CD14-positive monocyte (primary cell): ENCODE measurements at regions not wholly inside any gene's neighbourhood (a gene's known extent, or its start where the extent isn't known, plus 50 kb on each side); places are given as distances from the start of the nearest gene placed in this dataset.

Experiments used
- DNase-seq, 3 donors: peaks; one replicate each; pipeline ENCODE4 v3.0.0-alpha.2; 2011 to 2022
- H2AFZ ChIP-seq: 2 replicates; pipeline ENCODE4 v1.6.0; 2012; ENCODE audit warnings: mild to moderate bottlenecking, low read depth, low read length, inconsistent platforms; ENCODE audit not compliant: insufficient read depth, poor library complexity, severe bottlenecking
- H3K27ac ChIP-seq, 2 donors: 1 replicate in 1 of 2; 2 replicates in 1 of 2; pipeline ENCODE4 v1.5.1; 2012 to 2013; ENCODE audit warnings: low read length in 2 of 2, control low read depth in 1 of 2, inconsistent platforms in 1 of 2, low read depth in 1 of 2, mild to moderate bottlenecking in 1 of 2
- H3K27me3 ChIP-seq, 2 donors: one replicate each; pipeline versions ENCODE4 v1.6.0 to v1.6.1; 2011 to 2013; ENCODE audit warnings: low read length in 2 of 2; ENCODE audit not compliant: control insufficient read depth in 2 of 2, insufficient read depth in 2 of 2
- H3K36me3 ChIP-seq, 2 donors: replicated peaks in 1 of 2; 1 replicate in 1 of 2; 2 replicates in 1 of 2; pipeline versions ENCODE4 v1.5.1 to v1.6.1; 2012 to 2013; ENCODE audit warnings: low read length in 2 of 2, control low read depth in 1 of 2, inconsistent platforms in 1 of 2, mild to moderate bottlenecking in 1 of 2; ENCODE audit not compliant: insufficient read depth in 2 of 2, control insufficient read depth in 1 of 2
- H3K4me1 ChIP-seq, 2 donors: 1 replicate in 1 of 2; 2 replicates in 1 of 2; pipeline versions ENCODE4 v1.5.1 to v1.6.1; 2012 to 2013; ENCODE audit warnings: low read length in 2 of 2, control low read depth in 1 of 2, inconsistent platforms in 1 of 2, mild to moderate bottlenecking in 1 of 2, moderate library complexity in 1 of 2; ENCODE audit not compliant: insufficient read depth in 2 of 2, control insufficient read depth in 1 of 2
- H3K4me2 ChIP-seq: replicated peaks from 2 replicates; pipeline ENCODE3; 2012; ENCODE audit warnings: low read length, moderate library complexity, mild to moderate bottlenecking; ENCODE audit not compliant: poor library complexity, severe bottlenecking; ENCODE audit errors: extremely low read depth
- H3K4me3 ChIP-seq, 3 experiments: fragments of 200-600 bp in 1 of 3; sonication (generic) in 1 of 3; replicated peaks in 1 of 3; 1 replicate in 2 of 3; 2 replicates in 1 of 3; pipeline ENCODE4 v1.5.1; 2011 to 2013; ENCODE audit warnings: low read length in 3 of 3, mild to moderate bottlenecking in 3 of 3, control low read depth in 2 of 3, low read depth in 2 of 3, inconsistent platforms in 1 of 3, moderate library complexity in 1 of 3
- H3K79me2 ChIP-seq: 2 replicates; pipeline ENCODE4 v1.6.0; 2012; ENCODE audit warnings: mild to moderate bottlenecking, control low read depth, inconsistent platforms, low read length, moderate library complexity; ENCODE audit not compliant: insufficient read depth
- H3K9ac ChIP-seq: 2 replicates; pipeline ENCODE4 v1.6.0; 2017; ENCODE audit warnings: low read length, mild to moderate bottlenecking; ENCODE audit not compliant: insufficient read depth, poor library complexity, severe bottlenecking
- H3K9me3 ChIP-seq, 2 donors: replicated peaks in 1 of 2; 1 replicate in 1 of 2; 2 replicates in 1 of 2; pipeline versions ENCODE4 v1.5.1 to v1.6.1; 2012 to 2013; ENCODE audit warnings: low read length in 2 of 2, control low read depth in 1 of 2; ENCODE audit not compliant: control insufficient read depth in 1 of 2, insufficient read depth in 1 of 2
- H4K20me1 ChIP-seq: 2 replicates; pipeline ENCODE4 v1.6.0; 2012; ENCODE audit warnings: mild to moderate bottlenecking, low read length, control low read depth, moderate library complexity; ENCODE audit not compliant: insufficient read depth
- H3K27ac Mint-ChIP-seq, 7 donors: one replicate each; pipeline ENCODE4 v1.8.0; 2020; ENCODE audit warnings: mild to moderate bottlenecking in 7 of 7, mixed read lengths in 7 of 7, moderate library complexity in 6 of 7, inconsistent platforms in 2 of 7
- H3K27me3 Mint-ChIP-seq, 3 donors: one replicate each; pipeline ENCODE4 v1.8.0; 2021 to 2022; ENCODE audit warnings: low read depth in 3 of 3, mild to moderate bottlenecking in 3 of 3, mixed read lengths in 3 of 3, moderate library complexity in 3 of 3, inconsistent platforms in 1 of 3
- H3K36me3 Mint-ChIP-seq, 2 donors: one replicate each; pipeline ENCODE4 v1.8.0; 2020; ENCODE audit warnings: mixed read lengths in 2 of 2, inconsistent platforms in 1 of 2, mild to moderate bottlenecking in 1 of 2
- H3K4me1 Mint-ChIP-seq: one replicate; pipeline ENCODE4 v1.8.0; 2020; ENCODE audit warnings: mild to moderate bottlenecking, mixed read lengths
- H3K4me3 Mint-ChIP-seq, 2 donors: one replicate each; pipeline ENCODE4 v1.8.0; 2020; ENCODE audit warnings: mild to moderate bottlenecking in 2 of 2, mixed read lengths in 2 of 2, moderate library complexity in 1 of 2
- H3K9me3 Mint-ChIP-seq, 7 donors: one replicate each; pipeline ENCODE4 v1.8.0; 2020 to 2022; ENCODE audit warnings: mixed read lengths in 7 of 7, mild to moderate bottlenecking in 6 of 7, moderate library complexity in 6 of 7, inconsistent platforms in 2 of 7
- WGBS: methylation state at CpG from one replicate; pipeline ENCODE4 v1.1.5; 2013; ENCODE audit warnings: missing lambda C conversion rate; ENCODE audit not compliant: insufficient coverage; 5-methylcytosine and 5-hydroxymethylcytosine counted together
- intact Hi-C, 2 donors: fragments of 100-400 bp; cut with micrococcal nuclease; formaldehyde crosslinking; loops; one replicate each; pipeline versions ENCODE4 v1.15.0 to v1.15.1; 2023
- TF ChIP-seq, protein P1 (sequence below): fragments of 200-600 bp; IDR thresholded peaks from one replicate; pipeline ENCODE4 v1.8.0; 2022; ENCODE audit warnings: antibody characterized with exemption, mild to moderate bottlenecking

DNA sequence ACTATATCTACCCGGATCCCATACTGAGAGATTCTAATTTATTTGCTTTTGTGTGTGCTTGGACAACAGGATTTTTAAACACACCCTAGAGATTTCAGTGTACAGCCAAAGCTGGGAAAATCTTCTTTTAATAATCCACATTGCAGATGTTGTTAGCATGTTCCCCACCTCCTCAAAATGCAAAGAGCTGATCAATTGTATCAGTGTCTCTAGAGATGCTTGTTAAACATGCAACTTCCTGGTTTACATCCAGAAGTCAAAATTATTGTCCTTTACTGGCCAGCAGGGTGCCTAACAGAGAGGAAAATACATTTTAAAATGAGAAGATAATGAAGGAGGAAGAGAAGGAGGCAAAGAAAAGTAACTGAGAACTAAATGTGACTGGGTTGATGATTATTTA is 793.3 kb downstream of the SEMA5A start:
- no peak overlapping the region for H3K4me3 Mint-ChIP-seq
- intact Hi-C loops: no loop called here
- no peak overlapping the region for H3K9ac ChIP-seq
- H3K4me1 Mint-ChIP-seq: no peaks in the 10 kb centered on the region
- H3K36me3 Mint-ChIP-seq: no peaks in the 10 kb centered on the region
- H3K36me3 ChIP-seq: no peaks in the 10 kb centered on the region
- no peak overlapping the region for H3K4me3 ChIP-seq
- WGBS: no CpG with 5 or more reads among the region's 1 CpG
- H3K27ac ChIP-seq: no peak overlapping the region
- TF ChIP-seq, protein P1, sequence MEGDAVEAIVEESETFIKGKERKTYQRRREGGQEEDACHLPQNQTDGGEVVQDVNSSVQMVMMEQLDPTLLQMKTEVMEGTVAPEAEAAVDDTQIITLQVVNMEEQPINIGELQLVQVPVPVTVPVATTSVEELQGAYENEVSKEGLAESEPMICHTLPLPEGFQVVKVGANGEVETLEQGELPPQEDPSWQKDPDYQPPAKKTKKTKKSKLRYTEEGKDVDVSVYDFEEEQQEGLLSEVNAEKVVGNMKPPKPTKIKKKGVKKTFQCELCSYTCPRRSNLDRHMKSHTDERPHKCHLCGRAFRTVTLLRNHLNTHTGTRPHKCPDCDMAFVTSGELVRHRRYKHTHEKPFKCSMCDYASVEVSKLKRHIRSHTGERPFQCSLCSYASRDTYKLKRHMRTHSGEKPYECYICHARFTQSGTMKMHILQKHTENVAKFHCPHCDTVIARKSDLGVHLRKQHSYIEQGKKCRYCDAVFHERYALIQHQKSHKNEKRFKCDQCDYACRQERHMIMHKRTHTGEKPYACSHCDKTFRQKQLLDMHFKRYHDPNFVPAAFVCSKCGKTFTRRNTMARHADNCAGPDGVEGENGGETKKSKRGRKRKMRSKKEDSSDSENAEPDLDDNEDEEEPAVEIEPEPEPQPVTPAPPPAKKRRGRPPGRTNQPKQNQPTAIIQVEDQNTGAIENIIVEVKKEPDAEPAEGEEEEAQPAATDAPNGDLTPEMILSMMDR: no peak
- H3K4me2 ChIP-seq: no peak overlapping the region
- no peaks in the 10 kb centered on the region for H3K79me2 ChIP-seq
- no peaks in the 10 kb centered on the region for H3K27me3 ChIP-seq
- no peak overlapping the region for H3K27ac Mint-ChIP-seq
- H4K20me1 ChIP-seq: no peaks in the 10 kb centered on the region
- no peaks in the 10 kb centered on the region for H3K27me3 Mint-ChIP-seq
- no peaks in the 10 kb centered on the region for H3K9me3 ChIP-seq
- no peaks in the 10 kb centered on the region for H3K4me1 ChIP-seq
- DNase-seq: no peak
- H2AFZ ChIP-seq: no peak overlapping the region
- peaks cover 0 to 2% (median 0%) of the 10 kb centered on the region in 7 donors for H3K9me3 Mint-ChIP-seq

DNA sequence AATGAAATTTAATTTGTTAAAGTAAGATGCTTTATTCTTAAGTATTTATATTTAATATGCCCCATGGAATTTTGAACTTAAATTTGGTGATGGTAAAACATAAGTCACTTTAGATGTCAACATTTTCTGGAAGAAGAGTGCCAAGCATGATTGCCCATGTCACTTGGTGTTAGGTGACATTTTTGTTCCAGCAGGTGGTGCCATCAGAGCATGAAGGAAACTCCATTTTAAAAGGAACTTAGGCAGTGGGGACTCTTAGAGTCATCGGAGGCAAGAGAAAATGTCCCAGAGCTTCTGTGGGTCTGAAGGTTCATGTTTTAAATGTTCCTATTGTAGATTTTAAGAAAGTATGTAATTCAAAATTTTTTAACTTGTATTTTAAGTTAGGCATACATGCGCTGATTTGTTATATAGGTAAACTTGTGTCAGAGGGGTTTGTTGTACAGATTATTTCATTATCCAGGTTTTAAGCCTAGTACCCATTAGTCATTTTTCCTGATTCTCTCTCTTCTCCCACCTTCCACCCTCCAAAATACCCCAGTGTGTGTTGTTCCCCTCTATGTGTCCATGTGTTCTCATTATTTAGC is 789.3 kb downstream of the SEMA5A start:
- Histone ChIP-seq H3K9ac (no peak overlapping the region), H3K4me1 (no peaks in the 10 kb centered on the region), H3K36me3 (no peaks in the 10 kb centered on the region), H3K9me3 (no peaks in the 10 kb centered on the region), H3K4me3 (no peak overlapping the region), H3K4me2 (no peak overlapping the region), H3K27me3 (no peaks in the 10 kb centered on the region), H4K20me1 (no peaks in the 10 kb centered on the region), H3K27ac (no peak overlapping the region), H3K79me2 (no peaks in the 10 kb centered on the region), H2AFZ (no peak overlapping the region)
- H3K27me3 Mint-ChIP-seq: peaks cover 0 to 1% (median 0%) of the 10 kb centered on the region in 3 donors
- H3K27ac Mint-ChIP-seq: no peak overlapping the region
- no peak for DNase-seq
- H3K36me3 Mint-ChIP-seq: no peaks in the 10 kb centered on the region
- H3K4me3 Mint-ChIP-seq: no peak overlapping the region
- peaks cover 0 to 2% (median 0%) of the 10 kb centered on the region in 7 donors for H3K9me3 Mint-ChIP-seq
- no peaks in the 10 kb centered on the region for H3K4me1 Mint-ChIP-seq
- intact Hi-C loops: no loop called here
- TF ChIP-seq, protein P1: no peak
- 40% methylated on average over 1 of the region's 2 CpGs for WGBS
